GDM1 (cell line): ENCODE measurements at regions not wholly inside any gene's neighbourhood (a gene's known extent, or its start where the extent isn't known, plus 50 kb on each side); places are given as distances from the start of the nearest gene placed in this dataset.

Source experiments
- DNase-seq: peaks from one replicate; lab custom pipeline; 2025; lab: John Stamatoyannopoulos, UW

GRCh38 chr1:234753979-234754378, 144.0 kb upstream of the IRF2BP2 start:
- DNase-seq = no peak

- DNase-seq = no peak
Measured at GRCh38 chr1:234752927-234753326, 142.9 kb upstream of the IRF2BP2 start.

- no peak for DNase-seq
Measured at GRCh38 chr1:234751678-234752077, 141.7 kb upstream of the IRF2BP2 start.

- DNase-seq = no peak
Measured at GRCh38 chr1:234750922-234751627, 141.1 kb upstream of the IRF2BP2 start.

- DNase-seq = no peak
Measured at GRCh38 chr1:234748713-234749112, 138.7 kb upstream of the IRF2BP2 start.

GRCh38 chr1:234748066-234748465, 138.1 kb upstream of the IRF2BP2 start:
- DNase-seq = no peak

GRCh38 chr1:234746798-234747196, 136.8 kb upstream of the IRF2BP2 start:
- DNase-seq = peak; percentile 41

- no peak for DNase-seq
Measured at GRCh38 chr1:234745844-234746797, 136.1 kb upstream of the IRF2BP2 start.

GRCh38 chr1:234745276-234745675, 135.3 kb upstream of the IRF2BP2 start:
- DNase-seq = no peak

GRCh38 chr1:234743791-234744611, 134.0 kb upstream of the IRF2BP2 start:
- no peak for DNase-seq

- DNase-seq = no peak
Measured at GRCh38 chr1:234742622-234743021, 132.6 kb upstream of the IRF2BP2 start.

GRCh38 chr1:234737967-234738314, 128.0 kb upstream of the IRF2BP2 start:
- DNase-seq = no peak

- no peak for DNase-seq
Measured at GRCh38 chr1:234735916-234736315, 125.9 kb upstream of the IRF2BP2 start.

- no peak for DNase-seq
Measured at GRCh38 chr1:234735476-234735875, 125.5 kb upstream of the IRF2BP2 start.

GRCh38 chr1:234734869-234735268, 124.9 kb upstream of the IRF2BP2 start:
- no peak for DNase-seq

GRCh38 chr1:234734412-234734835, 124.4 kb upstream of the IRF2BP2 start:
- DNase-seq = no peak

GRCh38 chr1:234733427-234733826, 123.4 kb upstream of the IRF2BP2 start:
- no peak for DNase-seq

- DNase-seq = no peak
Measured at GRCh38 chr1:234732671-234733390, 122.9 kb upstream of the IRF2BP2 start.

GRCh38 chr1:234732260-234732659, 122.3 kb upstream of the IRF2BP2 start:
- DNase-seq = no peak

- DNase-seq = peak; percentile 49
Measured at GRCh38 chr1:234731569-234732085, 121.6 kb upstream of the IRF2BP2 start.
